Liver (tissue), 8 donors: ENCODE measurements at regions not wholly inside any gene's neighbourhood (a gene's known extent, or its start where the extent isn't known, plus 50 kb on each side); places are given as distances from the start of the nearest gene placed in this dataset.
A peak's percentile ranks its signal among the peaks of the same experiment; 100 is the strongest.

ENCODE experiments used
- DNase-seq: peaks from one replicate; pipeline ENCODE4 v3.0.0-alpha.2; 2017; ENCODE audit warnings: low spot score
- H3K27ac ChIP-seq, 2 donors: one replicate each; pipeline ENCODE4 v1.7.0; 2013; ENCODE audit warnings: inconsistent platforms in 2 of 2, low read length in 2 of 2, control low read depth in 1 of 2, low read depth in 1 of 2, mild to moderate bottlenecking in 1 of 2
- H3K27me3 ChIP-seq, 4 donors: one replicate each; pipeline versions ENCODE4 v1.6.1 to v1.7.0; 2013; ENCODE audit warnings: low read length in 3 of 4, inconsistent platforms in 1 of 4, mild to moderate bottlenecking in 1 of 4, moderate library complexity in 1 of 4; ENCODE audit not compliant: control insufficient read depth in 4 of 4, insufficient read depth in 4 of 4
- H3K36me3 ChIP-seq, 4 donors: one replicate each; pipeline versions ENCODE4 v1.6.1 to v1.7.0; 2013; ENCODE audit warnings: low read length in 3 of 4, mild to moderate bottlenecking in 3 of 4, low read depth in 1 of 4, moderate library complexity in 1 of 4; ENCODE audit not compliant: control insufficient read depth in 4 of 4, insufficient read depth in 3 of 4
- H3K4me1 ChIP-seq, 4 donors: one replicate each; pipeline versions ENCODE4 v1.6.1 to v1.7.0; 2013; ENCODE audit warnings: low read length in 3 of 4, mild to moderate bottlenecking in 3 of 4, moderate library complexity in 1 of 4; ENCODE audit not compliant: control insufficient read depth in 4 of 4, insufficient read depth in 4 of 4
- H3K4me3 ChIP-seq, 3 donors: one replicate each; pipeline versions ENCODE4 v1.6.1 to v1.7.0; 2013; ENCODE audit warnings: low read length in 3 of 3, control low read depth in 1 of 3, low read depth in 1 of 3, mild to moderate bottlenecking in 1 of 3
- H3K9ac ChIP-seq, 2 donors: one replicate each; pipeline ENCODE4 v1.7.0; 2013; ENCODE audit warnings: low read length in 2 of 2, mild to moderate bottlenecking in 2 of 2, moderate library complexity in 2 of 2, control low read depth in 1 of 2, low read depth in 1 of 2
- H3K9me3 ChIP-seq, 4 donors: one replicate each; pipeline versions ENCODE4 v1.6.1 to v1.7.0; 2013; ENCODE audit warnings: low read length in 3 of 4; ENCODE audit not compliant: control insufficient read depth in 4 of 4
- ATF3 ChIP-seq: IDR thresholded peaks from 2 replicates; pipeline ENCODE4 v1.6.1; 2016; ENCODE audit warnings: antibody characterized with exemption
- EGR1 ChIP-seq, 2 donors: IDR thresholded peaks; 2 replicates each; pipeline ENCODE4 v1.6.1; 2016 to 2018; ENCODE audit warnings: antibody characterized with exemption in 2 of 2, low read depth in 2 of 2
- FOXA1 ChIP-seq: IDR thresholded peaks from 2 replicates; pipeline ENCODE4 v1.6.1; 2016; ENCODE audit warnings: antibody characterized with exemption
- FOXA2 ChIP-seq: IDR thresholded peaks from 2 replicates; pipeline ENCODE4 v1.6.1; 2016; ENCODE audit warnings: antibody characterized with exemption
- GABPA ChIP-seq, 2 donors: IDR thresholded peaks in 1 of 2; conservative IDR thresholded peaks in 1 of 2; 2 replicates each; pipeline ENCODE4 v1.6.1; 2016; ENCODE audit warnings: antibody characterized with exemption in 2 of 2, mild to moderate bottlenecking in 1 of 2, moderate library complexity in 1 of 2
- HNF4A ChIP-seq, 2 donors: conservative IDR thresholded peaks; 2 replicates each; pipeline ENCODE4 v1.6.1; 2016; ENCODE audit warnings: antibody characterized with exemption in 2 of 2, mild to moderate bottlenecking in 2 of 2
- HNF4G ChIP-seq: IDR thresholded peaks from 2 replicates; pipeline ENCODE4 v1.6.1; 2016; ENCODE audit warnings: antibody characterized with exemption
- JUND ChIP-seq, 2 donors: IDR thresholded peaks; 2 replicates each; pipeline ENCODE4 v1.6.1; 2016; ENCODE audit warnings: antibody characterized with exemption in 2 of 2
- MAX ChIP-seq: IDR thresholded peaks from 2 replicates; pipeline ENCODE4 v1.6.1; 2016; ENCODE audit warnings: antibody characterized with exemption
- NR2F2 ChIP-seq: IDR thresholded peaks from 2 replicates; pipeline ENCODE4 v1.6.1; 2016; ENCODE audit warnings: antibody characterized with exemption
- RAD21 ChIP-seq, 2 donors: IDR thresholded peaks; 2 replicates each; pipeline ENCODE4 v1.6.1; 2016; ENCODE audit warnings: antibody characterized with exemption in 2 of 2, mild to moderate bottlenecking in 2 of 2
- RXRA ChIP-seq, 2 donors: IDR thresholded peaks; 2 replicates each; pipeline ENCODE4 v1.6.1; 2017 to 2018; ENCODE audit warnings: antibody characterized with exemption in 2 of 2, mild to moderate bottlenecking in 1 of 2
- SP1 ChIP-seq: IDR thresholded peaks from 2 replicates; pipeline ENCODE4 v1.6.1; 2018; ENCODE audit warnings: antibody characterized with exemption, mild to moderate bottlenecking
- TAF1 ChIP-seq: conservative IDR thresholded peaks from 2 replicates; pipeline ENCODE4 v1.6.1; 2016; ENCODE audit warnings: antibody characterized with exemption, mild to moderate bottlenecking
- YY1 ChIP-seq: IDR thresholded peaks from 2 replicates; pipeline ENCODE4 v1.6.1; 2016; ENCODE audit warnings: antibody characterized with exemption, mild to moderate bottlenecking
- WGBS: extraction: QIAGEN DNeasy Blood & Tissue Kit; methylation state at CpG from one replicate; pipeline ENCODE4 v1.1.7; 2013; 5-methylcytosine and 5-hydroxymethylcytosine counted together
- TF ChIP-seq, protein P1 (sequence below): IDR thresholded peaks from 2 replicates; pipeline ENCODE4 v1.6.1; 2016; ENCODE audit warnings: antibody characterized with exemption
- TF ChIP-seq, protein P2 (sequence below): fragments of 150-350 bp; IDR thresholded peaks from 2 replicates; pipeline ENCODE4 v1.5.1; 2017; ENCODE audit warnings: improper control_type of control experiment, low read depth, low read length; ENCODE audit not compliant: missing input control
- TF ChIP-seq, protein P3 (sequence below): IDR thresholded peaks from 2 replicates; pipeline ENCODE4 v1.6.1; 2016; ENCODE audit warnings: antibody characterized with exemption, mild to moderate bottlenecking
- donor health status: healthy.
- donor health status: healthy.
- donor health status: healthy.
- donor health status: healthy.
- donor health status: healthy.

- no peak overlapping the region for H3K4me3 ChIP-seq
- H3K36me3 ChIP-seq, result no peaks in the 10 kb centered on the region
- 28% methylated on average over 7 of the region's 7 CpGs for WGBS
- no peaks in the 10 kb centered on the region for H3K4me1 ChIP-seq
- peaks cover 0 to 3% (median under 1%) of the 10 kb centered on the region in 4 donors for H3K9me3 ChIP-seq
- H3K9ac ChIP-seq, result no peak overlapping the region
- TF ChIP-seq RAD21 (IDR thresholded peaks at IDR 0.05), result peak; percentile 83 to 94
- no peak for TF ChIP-seq EGR1 (IDR thresholded peaks at IDR 0.05; ENCODE audit: low read depth in 2 of 2)
- TF ChIP-seq FOXA2, result peak; percentile 51
- no peak for TF ChIP-seq HNF4G
- TF ChIP-seq, protein P1, sequence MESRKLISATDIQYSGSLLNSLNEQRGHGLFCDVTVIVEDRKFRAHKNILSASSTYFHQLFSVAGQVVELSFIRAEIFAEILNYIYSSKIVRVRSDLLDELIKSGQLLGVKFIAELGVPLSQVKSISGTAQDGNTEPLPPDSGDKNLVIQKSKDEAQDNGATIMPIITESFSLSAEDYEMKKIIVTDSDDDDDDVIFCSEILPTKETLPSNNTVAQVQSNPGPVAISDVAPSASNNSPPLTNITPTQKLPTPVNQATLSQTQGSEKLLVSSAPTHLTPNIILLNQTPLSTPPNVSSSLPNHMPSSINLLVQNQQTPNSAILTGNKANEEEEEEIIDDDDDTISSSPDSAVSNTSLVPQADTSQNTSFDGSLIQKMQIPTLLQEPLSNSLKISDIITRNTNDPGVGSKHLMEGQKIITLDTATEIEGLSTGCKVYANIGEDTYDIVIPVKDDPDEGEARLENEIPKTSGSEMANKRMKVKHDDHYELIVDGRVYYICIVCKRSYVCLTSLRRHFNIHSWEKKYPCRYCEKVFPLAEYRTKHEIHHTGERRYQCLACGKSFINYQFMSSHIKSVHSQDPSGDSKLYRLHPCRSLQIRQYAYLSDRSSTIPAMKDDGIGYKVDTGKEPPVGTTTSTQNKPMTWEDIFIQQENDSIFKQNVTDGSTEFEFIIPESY, result no peak
- TF ChIP-seq, protein P2, sequence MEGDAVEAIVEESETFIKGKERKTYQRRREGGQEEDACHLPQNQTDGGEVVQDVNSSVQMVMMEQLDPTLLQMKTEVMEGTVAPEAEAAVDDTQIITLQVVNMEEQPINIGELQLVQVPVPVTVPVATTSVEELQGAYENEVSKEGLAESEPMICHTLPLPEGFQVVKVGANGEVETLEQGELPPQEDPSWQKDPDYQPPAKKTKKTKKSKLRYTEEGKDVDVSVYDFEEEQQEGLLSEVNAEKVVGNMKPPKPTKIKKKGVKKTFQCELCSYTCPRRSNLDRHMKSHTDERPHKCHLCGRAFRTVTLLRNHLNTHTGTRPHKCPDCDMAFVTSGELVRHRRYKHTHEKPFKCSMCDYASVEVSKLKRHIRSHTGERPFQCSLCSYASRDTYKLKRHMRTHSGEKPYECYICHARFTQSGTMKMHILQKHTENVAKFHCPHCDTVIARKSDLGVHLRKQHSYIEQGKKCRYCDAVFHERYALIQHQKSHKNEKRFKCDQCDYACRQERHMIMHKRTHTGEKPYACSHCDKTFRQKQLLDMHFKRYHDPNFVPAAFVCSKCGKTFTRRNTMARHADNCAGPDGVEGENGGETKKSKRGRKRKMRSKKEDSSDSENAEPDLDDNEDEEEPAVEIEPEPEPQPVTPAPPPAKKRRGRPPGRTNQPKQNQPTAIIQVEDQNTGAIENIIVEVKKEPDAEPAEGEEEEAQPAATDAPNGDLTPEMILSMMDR, result peak; percentile 55
- no peaks in the 10 kb centered on the region for H3K27me3 ChIP-seq
- H3K27ac ChIP-seq, result no peak overlapping the region
- DNase-seq, result no peak
These were observed 342.4 kb upstream of the GRIA1 start for GRCh38 chr5:153147891-153148623.

GRCh38 chr5:153148624-153148976 lies 341.9 kb upstream of the GRIA1 start:
- H3K4me1 ChIP-seq, result no peaks in the 10 kb centered on the region
- no peak overlapping the region for H3K4me3 ChIP-seq
- TF ChIP-seq YY1 (no peak), NR2F2 (no peak), FOXA2 (no peak), TAF1 (no peak), ATF3 (no peak), SP1 (no peak), HNF4A (conservative IDR thresholded peaks at IDR 0.05) (no peak), JUND (IDR thresholded peaks at IDR 0.05) (no peak), RXRA (IDR thresholded peaks at IDR 0.05) (no peak), EGR1 (IDR thresholded peaks at IDR 0.05; ENCODE audit: low read depth in 2 of 2) (no peak), MAX (no peak), GABPA (IDR thresholded peaks at IDR 0.05 in 1 of 2, conservative IDR thresholded peaks at IDR 0.05 in 1 of 2) (no peak), HNF4G (no peak), FOXA1 (no peak), RAD21 (IDR thresholded peaks at IDR 0.05) (no peak)
- TF ChIP-seq, protein P2, result no peak
- TF ChIP-seq, protein P3, sequence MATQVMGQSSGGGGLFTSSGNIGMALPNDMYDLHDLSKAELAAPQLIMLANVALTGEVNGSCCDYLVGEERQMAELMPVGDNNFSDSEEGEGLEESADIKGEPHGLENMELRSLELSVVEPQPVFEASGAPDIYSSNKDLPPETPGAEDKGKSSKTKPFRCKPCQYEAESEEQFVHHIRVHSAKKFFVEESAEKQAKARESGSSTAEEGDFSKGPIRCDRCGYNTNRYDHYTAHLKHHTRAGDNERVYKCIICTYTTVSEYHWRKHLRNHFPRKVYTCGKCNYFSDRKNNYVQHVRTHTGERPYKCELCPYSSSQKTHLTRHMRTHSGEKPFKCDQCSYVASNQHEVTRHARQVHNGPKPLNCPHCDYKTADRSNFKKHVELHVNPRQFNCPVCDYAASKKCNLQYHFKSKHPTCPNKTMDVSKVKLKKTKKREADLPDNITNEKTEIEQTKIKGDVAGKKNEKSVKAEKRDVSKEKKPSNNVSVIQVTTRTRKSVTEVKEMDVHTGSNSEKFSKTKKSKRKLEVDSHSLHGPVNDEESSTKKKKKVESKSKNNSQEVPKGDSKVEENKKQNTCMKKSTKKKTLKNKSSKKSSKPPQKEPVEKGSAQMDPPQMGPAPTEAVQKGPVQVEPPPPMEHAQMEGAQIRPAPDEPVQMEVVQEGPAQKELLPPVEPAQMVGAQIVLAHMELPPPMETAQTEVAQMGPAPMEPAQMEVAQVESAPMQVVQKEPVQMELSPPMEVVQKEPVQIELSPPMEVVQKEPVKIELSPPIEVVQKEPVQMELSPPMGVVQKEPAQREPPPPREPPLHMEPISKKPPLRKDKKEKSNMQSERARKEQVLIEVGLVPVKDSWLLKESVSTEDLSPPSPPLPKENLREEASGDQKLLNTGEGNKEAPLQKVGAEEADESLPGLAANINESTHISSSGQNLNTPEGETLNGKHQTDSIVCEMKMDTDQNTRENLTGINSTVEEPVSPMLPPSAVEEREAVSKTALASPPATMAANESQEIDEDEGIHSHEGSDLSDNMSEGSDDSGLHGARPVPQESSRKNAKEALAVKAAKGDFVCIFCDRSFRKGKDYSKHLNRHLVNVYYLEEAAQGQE, result no peak
- TF ChIP-seq, protein P1, result no peak
- 13% methylated on average over 4 of the region's 4 CpGs for WGBS
- H3K27ac ChIP-seq, result no peak overlapping the region
- no peaks in the 10 kb centered on the region for H3K36me3 ChIP-seq
- no peaks in the 10 kb centered on the region for H3K27me3 ChIP-seq
- DNase-seq, result no peak
- peaks cover 0 to 3% (median under 1%) of the 10 kb centered on the region in 4 donors for H3K9me3 ChIP-seq
- H3K9ac ChIP-seq, result no peak overlapping the region
